HFFc6 (cell line): ENCODE measurements at regions not wholly inside any gene's neighbourhood (a gene's known extent, or its start where the extent isn't known, plus 50 kb on each side); places are given as distances from the start of the nearest gene placed in this dataset.

Source experiments
- DNase-seq: peaks from one replicate; pipeline ENCODE4 v3.0.0-alpha.2; 2018
- H3K27ac Mint-ChIP-seq: 2 replicates; pipeline ENCODE4 v1.8.0; 2020; ENCODE audit warnings: mild to moderate bottlenecking, mixed read lengths
- H3K27me3 Mint-ChIP-seq: 2 replicates; pipeline ENCODE4 v1.8.0; 2021; ENCODE audit warnings: mild to moderate bottlenecking, moderate library complexity, mixed read lengths; ENCODE audit not compliant: insufficient read depth
- H3K36me3 Mint-ChIP-seq: 2 replicates; pipeline ENCODE4 v1.8.0; 2021; ENCODE audit warnings: low read depth, mixed read lengths
- H3K4me1 Mint-ChIP-seq: 2 replicates; pipeline ENCODE4 v1.8.0; 2020; ENCODE audit warnings: low read depth, mixed read lengths
- H3K4me3 Mint-ChIP-seq: 2 replicates; pipeline ENCODE4 v1.8.0; 2020; ENCODE audit warnings: mild to moderate bottlenecking, moderate library complexity, mixed read lengths
- H3K9me3 Mint-ChIP-seq: 2 replicates; pipeline ENCODE4 v1.8.0; 2020; ENCODE audit warnings: mild to moderate bottlenecking, mixed read lengths
- TF ChIP-seq, protein P1 (sequence below): fragments of 200-600 bp; sonication (generic); IDR thresholded peaks from 2 replicates; pipeline ENCODE4 v1.5.0; 2021; ENCODE audit warnings: antibody characterized with exemption, mild to moderate bottlenecking

DNA sequence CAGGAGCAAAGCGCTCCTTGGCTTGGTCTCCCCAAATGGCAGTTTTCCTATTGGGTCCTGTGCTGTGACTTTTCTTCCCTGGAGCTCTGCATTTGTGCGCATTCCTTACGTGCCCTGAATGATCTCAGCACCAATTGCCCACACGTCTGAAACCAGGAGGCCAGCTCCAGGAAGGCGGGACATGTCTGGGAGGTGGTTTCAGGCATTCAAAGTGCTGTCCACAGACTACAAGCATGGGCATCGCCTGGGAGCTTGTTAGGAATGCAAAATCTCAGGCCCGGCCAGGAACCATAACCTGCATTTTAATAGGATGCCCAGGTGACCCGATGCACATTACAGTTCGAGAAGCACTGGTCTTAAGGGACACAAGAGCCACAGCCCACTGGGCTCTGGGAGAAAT lies 239.6 kb downstream of the ANKRD60 start:
- Mint-ChIP-seq H3K27me3 (peaks cover 3% of the 10 kb centered on the region; the same call in 1 of the 2 replicates), H3K9me3 (no peaks in the 10 kb centered on the region), H3K36me3 (no peaks in the 10 kb centered on the region), H3K4me1 (peaks cover 38% of the 10 kb centered on the region), H3K27ac (no peak overlapping the region), H3K4me3 (no peak overlapping the region)
- no peak for DNase-seq
- TF ChIP-seq, protein P1, sequence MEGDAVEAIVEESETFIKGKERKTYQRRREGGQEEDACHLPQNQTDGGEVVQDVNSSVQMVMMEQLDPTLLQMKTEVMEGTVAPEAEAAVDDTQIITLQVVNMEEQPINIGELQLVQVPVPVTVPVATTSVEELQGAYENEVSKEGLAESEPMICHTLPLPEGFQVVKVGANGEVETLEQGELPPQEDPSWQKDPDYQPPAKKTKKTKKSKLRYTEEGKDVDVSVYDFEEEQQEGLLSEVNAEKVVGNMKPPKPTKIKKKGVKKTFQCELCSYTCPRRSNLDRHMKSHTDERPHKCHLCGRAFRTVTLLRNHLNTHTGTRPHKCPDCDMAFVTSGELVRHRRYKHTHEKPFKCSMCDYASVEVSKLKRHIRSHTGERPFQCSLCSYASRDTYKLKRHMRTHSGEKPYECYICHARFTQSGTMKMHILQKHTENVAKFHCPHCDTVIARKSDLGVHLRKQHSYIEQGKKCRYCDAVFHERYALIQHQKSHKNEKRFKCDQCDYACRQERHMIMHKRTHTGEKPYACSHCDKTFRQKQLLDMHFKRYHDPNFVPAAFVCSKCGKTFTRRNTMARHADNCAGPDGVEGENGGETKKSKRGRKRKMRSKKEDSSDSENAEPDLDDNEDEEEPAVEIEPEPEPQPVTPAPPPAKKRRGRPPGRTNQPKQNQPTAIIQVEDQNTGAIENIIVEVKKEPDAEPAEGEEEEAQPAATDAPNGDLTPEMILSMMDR: no peak

DNA sequence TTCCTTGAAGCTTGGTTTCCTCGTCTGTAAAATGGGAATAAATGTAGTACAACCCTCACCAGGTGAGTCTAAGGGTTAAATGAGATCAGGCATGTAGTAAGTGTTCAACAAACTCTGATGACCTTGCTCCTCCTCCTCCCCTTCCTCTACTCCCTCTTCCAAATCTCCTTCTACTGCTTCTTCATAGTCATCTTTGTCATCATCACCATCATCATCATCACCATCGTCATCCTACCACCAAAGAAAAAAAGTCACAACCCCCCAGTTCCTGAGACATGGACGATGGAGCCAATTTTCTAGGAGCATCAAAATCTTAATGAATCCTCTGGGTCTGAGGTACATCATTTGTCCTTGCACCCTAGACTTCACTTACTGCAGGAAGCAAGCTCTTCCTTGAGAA lies 240.0 kb downstream of the ANKRD60 start:
- no peak overlapping the region for H3K4me3 Mint-ChIP-seq
- H3K27ac Mint-ChIP-seq: no peak overlapping the region
- peaks cover 34% of the 10 kb centered on the region for H3K4me1 Mint-ChIP-seq
- no peaks in the 10 kb centered on the region for H3K27me3 Mint-ChIP-seq
- H3K9me3 Mint-ChIP-seq: no peaks in the 10 kb centered on the region
- TF ChIP-seq, protein P1: no peak
- no peak for DNase-seq
- H3K36me3 Mint-ChIP-seq: no peaks in the 10 kb centered on the region

DNA sequence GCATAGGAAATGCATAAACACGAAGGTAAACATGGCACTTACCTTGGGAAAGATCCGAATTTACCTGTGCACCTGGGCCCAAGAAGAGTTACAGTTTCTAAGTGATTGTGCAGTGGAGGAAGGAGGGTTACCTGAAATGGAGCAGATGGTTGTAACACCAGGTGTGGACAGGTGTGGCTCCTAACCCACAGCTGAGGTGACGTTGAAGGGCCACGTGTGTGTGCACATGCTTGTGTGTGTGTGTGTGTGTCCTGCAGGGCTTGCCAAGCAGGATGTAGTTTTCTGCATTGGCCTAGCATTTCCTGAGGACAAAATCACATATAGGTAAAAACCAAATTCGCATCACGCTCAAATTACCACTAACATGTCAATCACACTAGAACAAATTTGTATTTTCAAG lies 240.8 kb downstream of the ANKRD60 start:
- peaks cover 33% of the 10 kb centered on the region for H3K4me1 Mint-ChIP-seq
- no peak for DNase-seq
- H3K27me3 Mint-ChIP-seq: peaks cover 2% of the 10 kb centered on the region
- TF ChIP-seq, protein P1: no peak
- H3K9me3 Mint-ChIP-seq: no peaks in the 10 kb centered on the region
- no peak overlapping the region for H3K27ac Mint-ChIP-seq
- no peaks in the 10 kb centered on the region for H3K36me3 Mint-ChIP-seq
- H3K4me3 Mint-ChIP-seq: no peak overlapping the region

DNA sequence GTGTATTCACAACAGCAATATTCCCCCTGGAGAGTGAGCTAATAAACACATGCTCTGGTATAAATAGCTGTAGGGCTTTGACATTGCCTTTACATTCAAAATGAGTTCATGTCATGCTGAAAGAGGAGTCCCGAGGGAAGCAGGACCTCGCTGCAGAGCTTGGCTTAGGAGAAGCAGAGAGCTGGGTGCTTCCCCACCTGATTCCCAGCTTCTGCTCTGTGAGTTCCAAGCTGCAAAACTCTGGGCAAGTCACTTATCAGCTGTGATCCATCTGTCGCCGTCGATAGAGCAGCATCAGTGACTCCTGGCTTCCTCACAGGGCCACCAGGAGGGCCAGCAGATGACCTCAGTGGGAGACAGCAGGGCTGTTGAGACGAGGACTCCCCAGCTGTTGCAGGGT lies 241.8 kb downstream of the ANKRD60 start:
- Mint-ChIP-seq H3K9me3 (no peaks in the 10 kb centered on the region), H3K27me3 (peaks cover 5% of the 10 kb centered on the region), H3K4me1 (peaks cover 23% of the 10 kb centered on the region), H3K27ac (no peak overlapping the region), H3K36me3 (no peaks in the 10 kb centered on the region), H3K4me3 (no peak overlapping the region)
- no peak for DNase-seq
- TF ChIP-seq, protein P1: no peak

DNA sequence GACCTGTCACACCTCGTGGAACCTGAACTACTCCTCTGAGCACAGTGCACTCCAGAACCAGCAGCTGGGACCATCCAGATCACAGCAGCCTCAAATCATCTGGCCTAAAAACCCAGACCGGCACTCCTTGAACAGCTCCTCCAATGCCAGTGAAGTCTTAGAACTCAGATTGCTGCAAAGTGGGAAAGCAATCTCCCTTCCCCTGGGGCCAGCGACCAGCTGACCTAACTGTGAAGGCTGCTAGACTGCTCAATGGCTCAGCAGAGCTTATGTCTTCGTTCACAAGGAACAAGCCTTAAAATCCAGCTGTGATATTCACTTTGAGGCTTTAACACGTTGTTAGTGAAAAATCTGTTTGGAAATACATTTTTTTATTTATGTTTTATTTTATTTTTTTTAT lies 243.2 kb downstream of the ANKRD60 start:
- TF ChIP-seq, protein P1: no peak
- no peaks in the 10 kb centered on the region for H3K36me3 Mint-ChIP-seq
- DNase-seq: no peak
- H3K9me3 Mint-ChIP-seq: no peaks in the 10 kb centered on the region
- H3K27ac Mint-ChIP-seq: no peak overlapping the region
- no peak overlapping the region for H3K4me3 Mint-ChIP-seq
- H3K4me1 Mint-ChIP-seq: peaks cover 17% of the 10 kb centered on the region
- H3K27me3 Mint-ChIP-seq: peaks cover 10% of the 10 kb centered on the region

DNA sequence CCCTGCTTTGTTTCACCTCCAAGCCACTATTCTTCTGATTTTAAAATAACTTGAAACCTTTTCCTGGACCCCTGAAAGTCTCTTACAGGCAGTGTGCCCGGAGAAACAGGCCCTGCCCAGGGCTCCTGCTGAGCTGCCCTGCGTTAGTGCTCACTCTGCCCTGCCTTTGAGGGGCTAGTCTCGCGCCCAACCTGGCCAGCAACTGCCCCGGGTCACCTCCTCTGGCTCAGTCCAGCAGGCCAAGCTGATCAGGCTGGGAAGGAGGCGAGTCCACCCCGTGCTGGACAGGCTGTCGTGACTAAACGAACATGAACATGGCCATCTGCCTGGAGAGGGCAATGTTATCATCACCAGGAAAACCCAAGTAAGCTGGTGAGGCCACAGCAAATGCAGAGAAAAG lies 245.4 kb downstream of the ANKRD60 start:
- no peaks in the 10 kb centered on the region for H3K9me3 Mint-ChIP-seq
- peaks cover 25% of the 10 kb centered on the region for H3K27me3 Mint-ChIP-seq
- H3K4me1 Mint-ChIP-seq: peaks cover 8% of the 10 kb centered on the region; the same call in 1 of the 2 replicates
- no peak for DNase-seq
- TF ChIP-seq, protein P1: no peak
- H3K27ac Mint-ChIP-seq: no peak overlapping the region
- H3K4me3 Mint-ChIP-seq: no peak overlapping the region
- H3K36me3 Mint-ChIP-seq: no peaks in the 10 kb centered on the region
